ENCODE measurements at regions not wholly inside any gene's neighbourhood (a gene's known extent, or its start where the extent isn't known, plus 50 kb on each side); places are given as distances from the start of the nearest gene placed in this dataset.

DNA sequence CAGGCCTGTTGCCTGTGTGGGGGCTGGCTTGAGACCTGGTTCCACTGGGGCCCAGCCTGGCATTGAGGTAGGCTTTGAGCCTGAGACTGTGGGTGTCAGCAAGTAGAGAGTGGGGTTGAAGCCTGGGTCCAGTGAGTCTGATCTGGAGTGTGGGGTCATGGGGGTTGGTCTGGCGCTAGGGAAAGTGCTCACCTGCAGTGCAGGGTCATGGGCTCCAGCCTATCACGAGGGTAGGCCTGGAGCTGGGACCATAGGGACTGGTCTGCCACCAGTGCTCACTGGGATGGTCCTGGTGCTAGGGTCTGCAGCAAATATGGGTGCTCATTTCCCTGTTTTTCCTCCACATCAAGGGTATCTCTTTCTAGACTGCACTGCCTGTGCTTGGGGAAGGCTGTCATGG, 95.4 kb upstream of the KLF14 start:
- H3K27ac ChIP-seq (ENCODE audit: low read depth in 1 of 2, low read length in 2 of 2) = no peak overlapping the region
- intact Hi-C loops (cut with micrococcal nuclease) = no loop called here
- Mint-ChIP-seq H3K4me1 (no peaks in the 10 kb centered on the region), H3K36me3 (no peaks in the 10 kb centered on the region), H3K27me3 (ENCODE audit: low read depth in 3 of 3) (peaks cover 0 to 2% (median 0%) of the 10 kb centered on the region in 3 donors), H3K4me3 (no peak overlapping the region), H3K9me3 (peaks cover 11 to 30% (median 19%) of the 10 kb centered on the region in 7 donors), H3K27ac (no peak overlapping the region)
- H3K4me3 ChIP-seq (replicated peaks in 1 of 3; ENCODE audit: low read depth in 2 of 3, low read length in 3 of 3) = no peak overlapping the region
- H3K9me3 ChIP-seq (replicated peaks in 1 of 2; ENCODE audit: control insufficient read depth in 1 of 2, insufficient read depth in 1 of 2, low read length in 2 of 2) = peaks cover 0 to 22% of the 10 kb centered on the region in 2 donors
- no peaks in the 10 kb centered on the region for H4K20me1 ChIP-seq (ENCODE audit: insufficient read depth, low read length)
- 83% methylated on average over 2 of the region's 2 CpGs for WGBS (ENCODE audit: insufficient coverage)
- H3K9ac ChIP-seq (ENCODE audit: insufficient read depth, low read length, poor library complexity, severe bottlenecking) = no peak overlapping the region
- DNase-seq = no peak
- no peak overlapping the region for H2AFZ ChIP-seq (ENCODE audit: insufficient read depth, low read depth, low read length, poor library complexity, severe bottlenecking)
- TF ChIP-seq, protein P1, sequence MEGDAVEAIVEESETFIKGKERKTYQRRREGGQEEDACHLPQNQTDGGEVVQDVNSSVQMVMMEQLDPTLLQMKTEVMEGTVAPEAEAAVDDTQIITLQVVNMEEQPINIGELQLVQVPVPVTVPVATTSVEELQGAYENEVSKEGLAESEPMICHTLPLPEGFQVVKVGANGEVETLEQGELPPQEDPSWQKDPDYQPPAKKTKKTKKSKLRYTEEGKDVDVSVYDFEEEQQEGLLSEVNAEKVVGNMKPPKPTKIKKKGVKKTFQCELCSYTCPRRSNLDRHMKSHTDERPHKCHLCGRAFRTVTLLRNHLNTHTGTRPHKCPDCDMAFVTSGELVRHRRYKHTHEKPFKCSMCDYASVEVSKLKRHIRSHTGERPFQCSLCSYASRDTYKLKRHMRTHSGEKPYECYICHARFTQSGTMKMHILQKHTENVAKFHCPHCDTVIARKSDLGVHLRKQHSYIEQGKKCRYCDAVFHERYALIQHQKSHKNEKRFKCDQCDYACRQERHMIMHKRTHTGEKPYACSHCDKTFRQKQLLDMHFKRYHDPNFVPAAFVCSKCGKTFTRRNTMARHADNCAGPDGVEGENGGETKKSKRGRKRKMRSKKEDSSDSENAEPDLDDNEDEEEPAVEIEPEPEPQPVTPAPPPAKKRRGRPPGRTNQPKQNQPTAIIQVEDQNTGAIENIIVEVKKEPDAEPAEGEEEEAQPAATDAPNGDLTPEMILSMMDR (IDR thresholded peaks at IDR 0.05) = no peak
- no peak overlapping the region for H3K4me2 ChIP-seq (replicated peaks; ENCODE audit: extremely low read depth, low read length, poor library complexity, severe bottlenecking)
- H3K4me1 ChIP-seq (ENCODE audit: control insufficient read depth in 1 of 2, insufficient read depth in 2 of 2, low read length in 2 of 2) = no peaks in the 10 kb centered on the region
- no peaks in the 10 kb centered on the region for H3K36me3 ChIP-seq (replicated peaks in 1 of 2; ENCODE audit: control insufficient read depth in 1 of 2, insufficient read depth in 2 of 2, low read length in 2 of 2)
- no peaks in the 10 kb centered on the region for H3K79me2 ChIP-seq (ENCODE audit: insufficient read depth, low read length)
- H3K27me3 ChIP-seq (ENCODE audit: control insufficient read depth in 2 of 2, insufficient read depth in 2 of 2, low read length in 2 of 2) = no peaks in the 10 kb centered on the region

GRCh38 chr7:130831322-130831721, 97.3 kb upstream of the KLF14 start:
- Histone ChIP-seq H3K4me1 (ENCODE audit: control insufficient read depth in 1 of 2, insufficient read depth in 2 of 2, low read length in 2 of 2) (no peaks in the 10 kb centered on the region), H3K4me2 (replicated peaks; ENCODE audit: extremely low read depth, low read length, poor library complexity, severe bottlenecking) (no peak overlapping the region), H3K9ac (ENCODE audit: insufficient read depth, low read length, poor library complexity, severe bottlenecking) (no peak overlapping the region), H3K4me3 (replicated peaks in 1 of 3; ENCODE audit: low read depth in 2 of 3, low read length in 3 of 3) (no peak overlapping the region), H3K9me3 (replicated peaks in 1 of 2; ENCODE audit: control insufficient read depth in 1 of 2, insufficient read depth in 1 of 2, low read length in 2 of 2) (peaks cover 0 to 14% of the 10 kb centered on the region in 2 donors), H2AFZ (ENCODE audit: insufficient read depth, low read depth, low read length, poor library complexity, severe bottlenecking) (no peak overlapping the region), H3K36me3 (replicated peaks in 1 of 2; ENCODE audit: control insufficient read depth in 1 of 2, insufficient read depth in 2 of 2, low read length in 2 of 2) (no peaks in the 10 kb centered on the region), H3K79me2 (ENCODE audit: insufficient read depth, low read length) (no peaks in the 10 kb centered on the region), H4K20me1 (ENCODE audit: insufficient read depth, low read length) (no peaks in the 10 kb centered on the region), H3K27me3 (ENCODE audit: control insufficient read depth in 2 of 2, insufficient read depth in 2 of 2, low read length in 2 of 2) (no peaks in the 10 kb centered on the region), H3K27ac (ENCODE audit: low read depth in 1 of 2, low read length in 2 of 2) (no peak overlapping the region)
- no peak overlapping the region for H3K27ac Mint-ChIP-seq
- H3K27me3 Mint-ChIP-seq (ENCODE audit: low read depth in 3 of 3) = peaks cover 0 to 3% (median 1%) of the 10 kb centered on the region in 3 donors
- TF ChIP-seq, protein P1 (IDR thresholded peaks at IDR 0.05) = no peak
- no peaks in the 10 kb centered on the region for H3K36me3 Mint-ChIP-seq
- H3K9me3 Mint-ChIP-seq = peaks cover 4 to 16% (median 10%) of the 10 kb centered on the region in 7 donors
- no peaks in the 10 kb centered on the region for H3K4me1 Mint-ChIP-seq
- H3K4me3 Mint-ChIP-seq = no peak overlapping the region
- no peak for DNase-seq
- intact Hi-C loops (cut with micrococcal nuclease) = loop anchor here (5.0 to 10.0 kb wide), 2 partner anchors 757 to 764 kb away; partner anchors contain the start of gene KLHDC10 (in 1 of the 2)
- WGBS (ENCODE audit: insufficient coverage) = no CpG with 5 or more reads among the region's 3 CpGs

Measured in CD14-positive monocyte (primary cell).